HG02981 (cell line): ENCODE measurements at regions not wholly inside any gene's neighbourhood (a gene's known extent, or its start where the extent isn't known, plus 50 kb on each side); places are given as distances from the start of the nearest gene placed in this dataset.
"Not testable (repeated sequence)": the region's sequence is repeated elsewhere in the genome, so short reads cannot be mapped to it uniquely, and the experiment has no call there.

Experiments
- ATAC-seq: cut with Tn5 transposase; IDR thresholded peaks from one replicate; pipeline ENCODE4 v1.9.1; 2021; ENCODE audit warnings: mild to moderate bottlenecking, moderate library complexity; ENCODE audit not compliant: unreplicated experiment

GRCh38 chr5:12675959-12676358, 771.7 kb upstream of the CTNND2 start:
- ATAC-seq: no peak

- ATAC-seq: no peak
These were observed 767.9 kb upstream of the CTNND2 start for GRCh38 chr5:12672141-12672540.

GRCh38 chr5:12669326-12669725, 765.1 kb upstream of the CTNND2 start:
- no peak for ATAC-seq

GRCh38 chr5:12668564-12668963, 764.3 kb upstream of the CTNND2 start:
- no peak for ATAC-seq

GRCh38 chr5:12667818-12668217, 763.6 kb upstream of the CTNND2 start:
- ATAC-seq: not testable (repeated sequence)

- not testable (repeated sequence) for ATAC-seq
These were observed 761.5 kb upstream of the CTNND2 start for GRCh38 chr5:12665772-12666171.

- ATAC-seq: no peak
These were observed 758.5 kb upstream of the CTNND2 start for GRCh38 chr5:12662545-12663314.

- ATAC-seq: no peak
These were observed 757.5 kb upstream of the CTNND2 start for GRCh38 chr5:12661617-12662370.

- not testable (repeated sequence) for ATAC-seq
These were observed 756.2 kb upstream of the CTNND2 start for GRCh38 chr5:12660279-12661107.

GRCh38 chr5:12659686-12660085, 755.4 kb upstream of the CTNND2 start:
- ATAC-seq: no peak

GRCh38 chr5:12658871-12659446, 754.7 kb upstream of the CTNND2 start:
- ATAC-seq: no peak

- not testable (repeated sequence) for ATAC-seq
These were observed 753.7 kb upstream of the CTNND2 start for GRCh38 chr5:12657914-12658474.

- no peak for ATAC-seq
These were observed 751.4 kb upstream of the CTNND2 start for GRCh38 chr5:12655675-12656074.

- no peak for ATAC-seq
These were observed 748.0 kb upstream of the CTNND2 start for GRCh38 chr5:12652201-12652600.

- no peak for ATAC-seq
These were observed 744.3 kb upstream of the CTNND2 start for GRCh38 chr5:12648558-12648957.

- no peak for ATAC-seq
These were observed 743.4 kb upstream of the CTNND2 start for GRCh38 chr5:12647613-12648012.

GRCh38 chr5:12645582-12645981, 741.3 kb upstream of the CTNND2 start:
- no peak for ATAC-seq

GRCh38 chr5:12636209-12636608, 732.0 kb upstream of the CTNND2 start:
- no peak for ATAC-seq

GRCh38 chr5:12626556-12626955, 722.3 kb upstream of the CTNND2 start:
- ATAC-seq: no peak

- ATAC-seq: no peak
These were observed 721.5 kb upstream of the CTNND2 start for GRCh38 chr5:12625667-12626263.
